NCI-H524 (cell line): ENCODE measurements at regions not wholly inside any gene's neighbourhood (a gene's known extent, or its start where the extent isn't known, plus 50 kb on each side); places are given as distances from the start of the nearest gene placed in this dataset.

Experiments used
- DNase-seq, 2 experiments: peaks; one replicate each; lab custom pipeline; 2025; lab: John Stamatoyannopoulos, UW

- no peak for DNase-seq
Observed at GRCh38 chr18:68467329-68467728, 247.6 kb downstream of the TMX3 start.

GRCh38 chr18:68466672-68467071, 248.2 kb downstream of the TMX3 start:
- DNase-seq, result no peak

- DNase-seq, result no peak
Observed at GRCh38 chr18:68462766-68463165, 252.1 kb downstream of the TMX3 start.

GRCh38 chr18:68462148-68462547, 252.8 kb downstream of the TMX3 start:
- DNase-seq, result no peak

- DNase-seq, result no peak
Observed at GRCh38 chr18:68461481-68462018, 253.4 kb downstream of the TMX3 start.

GRCh38 chr18:68459968-68460367, 254.9 kb downstream of the TMX3 start:
- no peak for DNase-seq

- no peak for DNase-seq
Observed at GRCh38 chr18:68456985-68457384, 257.9 kb downstream of the TMX3 start.

GRCh38 chr18:68455229-68455603, 259.7 kb downstream of the TMX3 start:
- no peak for DNase-seq

GRCh38 chr18:68454511-68455228, 260.2 kb downstream of the TMX3 start:
- DNase-seq, result no peak

GRCh38 chr18:68449292-68449691, 265.6 kb downstream of the TMX3 start:
- DNase-seq, result no peak

- DNase-seq, result no peak
Observed at GRCh38 chr18:68448736-68449135, 266.2 kb downstream of the TMX3 start.

- no peak for DNase-seq
Observed at GRCh38 chr18:68447286-68447685, 267.6 kb downstream of the TMX3 start.

- DNase-seq, result peak in 1 of 2 experiments; percentile 35
Observed at GRCh38 chr18:68445668-68446426, 269.1 kb downstream of the TMX3 start.

- DNase-seq, result no peak
Observed at GRCh38 chr18:68445136-68445535, 269.8 kb downstream of the TMX3 start.

GRCh38 chr18:68441241-68441640, 273.7 kb downstream of the TMX3 start:
- DNase-seq, result no peak

- no peak for DNase-seq
Observed at GRCh38 chr18:68440433-68440832, 274.5 kb downstream of the TMX3 start.

GRCh38 chr18:68439642-68440041, 275.3 kb downstream of the TMX3 start:
- DNase-seq, result peak in 1 of 2 experiments; percentile 25

GRCh38 chr18:68438983-68439382, 275.9 kb downstream of the TMX3 start:
- no peak for DNase-seq

GRCh38 chr18:68438536-68438935, 276.4 kb downstream of the TMX3 start:
- no peak for DNase-seq

GRCh38 chr18:68436485-68436884, 278.4 kb downstream of the TMX3 start:
- no peak for DNase-seq

GRCh38 chr18:68435581-68435980, 279.3 kb downstream of the TMX3 start:
- DNase-seq, result no peak

- DNase-seq, result no peak
Observed at GRCh38 chr18:68431922-68432198, 283.0 kb downstream of the TMX3 start.

- no peak for DNase-seq
Observed at GRCh38 chr18:68431111-68431921, 283.6 kb downstream of the TMX3 start.
